C4-2B (cell line): ENCODE measurements at regions not wholly inside any gene's neighbourhood (a gene's known extent, or its start where the extent isn't known, plus 50 kb on each side); places are given as distances from the start of the nearest gene placed in this dataset.

Source experiments
- ZFX ChIP-seq: fragments of 450-650 bp; IDR thresholded peaks from 2 replicates; pipeline ENCODE4 v1.6.1; 2017
- TF ChIP-seq, protein P1 (sequence below): fragments of 450-650 bp; conservative IDR thresholded peaks from 2 replicates; pipeline ENCODE4 v1.5.1; 2017; ENCODE audit warnings: mild to moderate bottlenecking

GRCh38 chr2:51170273-51170672, 138.3 kb upstream of the NRXN1 start:
- TF ChIP-seq, protein P1, sequence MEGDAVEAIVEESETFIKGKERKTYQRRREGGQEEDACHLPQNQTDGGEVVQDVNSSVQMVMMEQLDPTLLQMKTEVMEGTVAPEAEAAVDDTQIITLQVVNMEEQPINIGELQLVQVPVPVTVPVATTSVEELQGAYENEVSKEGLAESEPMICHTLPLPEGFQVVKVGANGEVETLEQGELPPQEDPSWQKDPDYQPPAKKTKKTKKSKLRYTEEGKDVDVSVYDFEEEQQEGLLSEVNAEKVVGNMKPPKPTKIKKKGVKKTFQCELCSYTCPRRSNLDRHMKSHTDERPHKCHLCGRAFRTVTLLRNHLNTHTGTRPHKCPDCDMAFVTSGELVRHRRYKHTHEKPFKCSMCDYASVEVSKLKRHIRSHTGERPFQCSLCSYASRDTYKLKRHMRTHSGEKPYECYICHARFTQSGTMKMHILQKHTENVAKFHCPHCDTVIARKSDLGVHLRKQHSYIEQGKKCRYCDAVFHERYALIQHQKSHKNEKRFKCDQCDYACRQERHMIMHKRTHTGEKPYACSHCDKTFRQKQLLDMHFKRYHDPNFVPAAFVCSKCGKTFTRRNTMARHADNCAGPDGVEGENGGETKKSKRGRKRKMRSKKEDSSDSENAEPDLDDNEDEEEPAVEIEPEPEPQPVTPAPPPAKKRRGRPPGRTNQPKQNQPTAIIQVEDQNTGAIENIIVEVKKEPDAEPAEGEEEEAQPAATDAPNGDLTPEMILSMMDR = no peak
- TF ChIP-seq ZFX = no peak
